ENCODE measurements at regions not wholly inside any gene's neighbourhood (a gene's known extent, or its start where the extent isn't known, plus 50 kb on each side); places are given as distances from the start of the nearest gene placed in this dataset.
A peak's percentile ranks its signal among the peaks of the same experiment; 100 is the strongest.

DNA sequence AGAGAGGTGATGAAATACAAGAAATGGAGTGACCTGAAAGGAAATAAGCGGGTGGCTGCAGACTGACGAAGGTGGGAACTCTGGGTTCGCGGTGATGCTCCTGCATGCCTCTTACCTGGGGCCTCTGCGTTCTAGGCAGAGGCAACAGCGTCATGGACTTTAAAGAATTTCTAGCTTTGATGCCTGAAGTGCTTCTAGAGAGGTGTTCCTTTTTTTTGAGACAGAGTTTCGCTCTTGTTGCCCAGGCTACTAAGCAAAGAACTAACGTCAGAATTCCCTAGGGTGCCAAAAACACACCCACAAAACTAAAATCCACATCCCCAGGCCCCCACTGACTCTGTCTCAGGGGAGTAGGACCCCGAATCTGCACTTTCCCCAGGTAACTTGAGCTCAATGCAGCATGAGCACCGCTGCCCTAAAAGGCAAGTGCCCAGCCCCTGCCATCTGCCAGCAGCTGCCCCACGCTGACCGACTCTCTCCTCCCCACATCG, 110.5 kb upstream of the ID2 start:
- no peak for TF ChIP-seq Cebpa-rat (IDR thresholded peaks at IDR 0.05)
- H3K9me3 ChIP-seq (replicated peaks in 1 of 11), result no peaks in the 10 kb centered on the region
- peak overlapping the region in 4 of 11 experiments; percentile 73 to 82 (median 78); a peak in 7 of 22 replicates for H3K27ac ChIP-seq
- H3K27me3 ChIP-seq, result peaks cover 0 to 19% (median 0%) of the 10 kb centered on the region in 11 experiments; a peak in 7 of 22 replicates
- no peak overlapping the region for H3K4me3 ChIP-seq
- H3K9ac ChIP-seq, result peak overlapping the region in 3 of 11 experiments; percentile 14 to 79 (median 68); a peak in 1 of 22 replicates
- H3K4me2 ChIP-seq, result peak overlapping the region; percentile 86 to 98 (median 96)
- H3K4me1 ChIP-seq, result peaks cover 59 to 79% (median 74%) of the 10 kb centered on the region in 10 experiments
- no peaks in the 10 kb centered on the region for H3K36me3 ChIP-seq
- H4K20me1 ChIP-seq, result peaks cover 0 to 7% (median 0%) of the 10 kb centered on the region in 11 experiments; a peak in 1 of 22 replicates

DNA sequence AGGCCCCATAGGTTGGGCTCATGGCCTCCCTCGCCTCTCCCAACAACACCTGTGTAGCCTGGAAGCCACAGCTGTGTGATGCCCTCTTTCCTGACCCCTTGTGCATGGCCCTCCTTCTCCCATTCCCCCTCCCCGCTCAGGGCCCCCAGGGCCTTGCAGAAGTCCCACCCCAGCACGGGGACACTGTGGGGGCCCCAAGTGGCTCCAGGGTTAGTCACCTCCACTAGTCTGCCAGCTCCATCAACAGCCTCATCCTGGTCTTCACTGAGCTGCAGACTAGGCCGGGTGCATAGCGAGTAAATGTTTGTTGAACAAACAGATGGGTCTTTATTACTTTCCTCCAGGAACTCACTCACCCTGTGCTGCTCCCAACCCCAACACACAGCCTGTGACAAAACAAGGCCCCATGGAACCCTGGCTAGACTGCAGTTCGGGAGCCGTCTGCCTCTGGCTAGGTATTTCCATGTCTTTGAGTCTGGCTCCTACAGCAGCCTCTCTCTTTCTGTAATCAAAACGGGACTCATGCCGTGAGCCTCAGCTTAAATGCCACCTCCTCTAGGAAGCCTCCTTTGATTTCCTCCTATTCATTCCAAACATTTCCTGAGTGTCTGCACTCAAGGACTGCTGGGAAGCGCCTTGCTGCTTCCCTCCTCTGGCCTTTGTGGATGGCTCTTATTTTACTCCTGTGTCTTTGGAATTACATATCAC, 109.9 kb upstream of the ID2 start:
- H3K27ac ChIP-seq, result peak overlapping the region in 5 of 11 experiments; percentile 14 to 82 (median 77); a peak in 8 of 22 replicates
- peak overlapping the region; percentile 86 to 98 (median 96) for H3K4me2 ChIP-seq
- no peak for TF ChIP-seq Cebpa-rat (IDR thresholded peaks at IDR 0.05)
- H3K9me3 ChIP-seq (replicated peaks in 1 of 11), result no peaks in the 10 kb centered on the region
- H3K4me1 ChIP-seq, result peaks cover 65 to 85% (median 80%) of the 10 kb centered on the region in 10 experiments
- no peak overlapping the region for H3K4me3 ChIP-seq
- peak overlapping the region in 3 of 11 experiments; percentile 14 to 79 (median 68); a peak in 4 of 22 replicates for H3K9ac ChIP-seq
- peaks cover 0 to 19% (median 0%) of the 10 kb centered on the region in 11 experiments; a peak in 7 of 22 replicates for H3K27me3 ChIP-seq
- no peaks in the 10 kb centered on the region for H3K36me3 ChIP-seq
- peaks cover 0 to 7% (median 0%) of the 10 kb centered on the region in 11 experiments; a peak in 1 of 22 replicates for H4K20me1 ChIP-seq

DNA sequence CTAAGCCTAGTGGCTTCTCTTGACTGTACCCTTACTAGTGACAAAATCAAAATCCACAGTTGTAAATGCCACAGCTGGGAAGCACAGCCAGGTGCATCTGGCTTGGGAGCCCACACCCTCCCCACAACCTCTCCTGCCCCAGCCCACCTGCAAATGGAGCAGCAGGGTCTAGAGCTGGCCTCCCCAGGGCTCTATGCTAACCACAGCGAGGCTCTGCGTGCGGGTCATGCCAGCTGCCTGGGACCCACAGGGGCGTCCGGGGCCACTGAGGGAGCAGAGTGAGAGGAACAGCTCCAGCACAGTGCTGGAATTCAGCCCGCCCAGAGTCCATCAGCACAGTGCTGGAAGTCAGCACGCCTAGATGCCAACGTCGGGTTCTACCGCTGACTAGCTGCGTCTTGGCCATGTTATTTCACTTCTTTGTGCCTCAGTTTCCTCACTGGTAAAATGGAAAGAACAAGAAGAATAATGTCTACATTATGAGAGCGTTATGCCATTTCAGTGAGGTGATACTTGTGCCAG, 109.1 kb upstream of the ID2 start:
- no peak for TF ChIP-seq Cebpa-rat (IDR thresholded peaks at IDR 0.05)
- peaks cover 73 to 93% (median 88%) of the 10 kb centered on the region in 10 experiments for H3K4me1 ChIP-seq
- no peaks in the 10 kb centered on the region for H3K9me3 ChIP-seq (replicated peaks in 1 of 11)
- H4K20me1 ChIP-seq, result peaks cover 0 to 7% (median 0%) of the 10 kb centered on the region in 11 experiments; a peak in 1 of 22 replicates
- H3K27ac ChIP-seq, result peak overlapping the region in 7 of 11 experiments; percentile 8 to 82 (median 73); a peak in 11 of 22 replicates
- H3K27me3 ChIP-seq, result peaks cover 0 to 23% (median 0%) of the 10 kb centered on the region in 11 experiments; a peak in 7 of 22 replicates
- H3K4me3 ChIP-seq, result peak overlapping the region in 1 of 10 experiments; percentile 15; a peak in 1 of 20 replicates
- no peaks in the 10 kb centered on the region for H3K36me3 ChIP-seq
- peak overlapping the region; percentile 86 to 98 (median 96) for H3K4me2 ChIP-seq
- H3K9ac ChIP-seq, result peak overlapping the region in 6 of 11 experiments; percentile 6 to 79 (median 70); a peak in 7 of 22 replicates

DNA sequence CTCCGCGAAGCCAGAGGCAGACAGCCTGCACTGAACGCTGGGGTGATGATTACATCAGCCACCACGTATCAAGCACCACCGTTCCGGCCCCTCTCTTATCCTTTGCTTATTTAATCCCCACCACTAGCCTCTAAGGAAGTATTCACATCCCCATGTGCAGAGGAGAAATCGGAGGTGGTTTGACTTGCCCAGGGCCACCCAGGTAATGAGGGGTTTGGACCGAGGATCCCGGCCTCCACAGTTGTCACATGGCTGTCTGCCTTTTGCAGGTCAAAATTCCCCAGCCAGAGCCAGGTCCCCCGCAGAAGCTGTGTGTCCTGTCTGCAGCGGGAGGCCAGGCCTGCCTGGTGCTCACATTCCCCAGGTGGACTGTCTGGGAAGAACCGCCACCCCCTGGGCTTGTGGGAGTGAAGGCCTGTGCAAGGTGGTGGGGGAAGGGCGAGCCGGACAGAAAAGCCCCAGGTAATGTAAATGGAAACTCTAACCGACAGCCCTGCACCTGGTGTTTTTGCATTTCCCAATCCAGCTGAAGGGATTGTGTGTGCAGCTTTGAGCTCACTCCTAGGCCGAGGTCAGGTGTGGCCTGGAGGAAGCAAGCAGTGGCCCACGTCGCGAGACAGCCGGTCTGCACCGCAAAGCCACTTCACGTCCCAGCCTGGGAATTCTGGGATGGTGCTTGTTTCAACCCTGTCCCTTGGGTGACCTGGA, 108.5 kb upstream of the ID2 start:
- peaks cover 79 to 99% (median 94%) of the 10 kb centered on the region in 10 experiments for H3K4me1 ChIP-seq
- H3K4me3 ChIP-seq, result peak overlapping the region in 7 of 10 experiments; percentile 7 to 46 (median 18); a peak in 8 of 20 replicates
- peak overlapping the region in 8 of 11 experiments; percentile 21 to 82 (median 69); a peak in 13 of 22 replicates for H3K27ac ChIP-seq
- H3K36me3 ChIP-seq, result no peaks in the 10 kb centered on the region
- H3K9ac ChIP-seq, result peak overlapping the region in 10 of 11 experiments; percentile 9 to 79 (median 60); a peak in 14 of 22 replicates
- H3K4me2 ChIP-seq, result peak overlapping the region; percentile 86 to 98 (median 96)
- H4K20me1 ChIP-seq, result peaks cover 0 to 7% (median 0%) of the 10 kb centered on the region in 11 experiments; a peak in 1 of 22 replicates
- no peak for TF ChIP-seq Cebpa-rat (IDR thresholded peaks at IDR 0.05)
- H3K27me3 ChIP-seq, result peaks cover 0 to 29% (median 0%) of the 10 kb centered on the region in 11 experiments; a peak in 7 of 22 replicates
- no peaks in the 10 kb centered on the region for H3K9me3 ChIP-seq (replicated peaks in 1 of 11)

DNA sequence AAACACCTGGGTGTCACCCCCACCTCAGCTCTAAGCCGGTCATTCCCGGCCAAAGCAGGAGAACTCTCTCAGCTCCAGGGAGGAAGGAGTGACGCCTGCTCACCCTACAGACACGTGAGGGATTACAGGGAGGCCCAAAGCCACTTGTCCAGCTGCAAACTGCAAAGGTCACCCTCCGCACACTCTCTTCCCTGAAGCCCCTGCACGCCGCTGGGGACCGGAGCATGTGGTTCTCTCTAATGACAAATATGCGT, 108.0 kb upstream of the ID2 start:
- peaks cover 0 to 34% (median 0%) of the 10 kb centered on the region in 11 experiments; a peak in 7 of 22 replicates for H3K27me3 ChIP-seq
- no peaks in the 10 kb centered on the region for H3K9me3 ChIP-seq (replicated peaks in 1 of 11)
- peak overlapping the region in 9 of 11 experiments; percentile 21 to 82 (median 65); a peak in 17 of 22 replicates for H3K27ac ChIP-seq
- H3K9ac ChIP-seq, result peak overlapping the region in 10 of 11 experiments; percentile 9 to 79 (median 60); a peak in 15 of 22 replicates
- peaks cover 0 to 7% (median 0%) of the 10 kb centered on the region in 11 experiments; a peak in 1 of 22 replicates for H4K20me1 ChIP-seq
- no peaks in the 10 kb centered on the region for H3K36me3 ChIP-seq
- no peak for TF ChIP-seq Cebpa-rat (IDR thresholded peaks at IDR 0.05)
- peak overlapping the region in 8 of 10 experiments; percentile 4 to 46 (median 16); a peak in 9 of 20 replicates for H3K4me3 ChIP-seq
- H3K4me2 ChIP-seq, result peak overlapping the region; percentile 86 to 98 (median 96)
- H3K4me1 ChIP-seq, result peaks cover 84 to 99% (median 98%) of the 10 kb centered on the region in 10 experiments

DNA sequence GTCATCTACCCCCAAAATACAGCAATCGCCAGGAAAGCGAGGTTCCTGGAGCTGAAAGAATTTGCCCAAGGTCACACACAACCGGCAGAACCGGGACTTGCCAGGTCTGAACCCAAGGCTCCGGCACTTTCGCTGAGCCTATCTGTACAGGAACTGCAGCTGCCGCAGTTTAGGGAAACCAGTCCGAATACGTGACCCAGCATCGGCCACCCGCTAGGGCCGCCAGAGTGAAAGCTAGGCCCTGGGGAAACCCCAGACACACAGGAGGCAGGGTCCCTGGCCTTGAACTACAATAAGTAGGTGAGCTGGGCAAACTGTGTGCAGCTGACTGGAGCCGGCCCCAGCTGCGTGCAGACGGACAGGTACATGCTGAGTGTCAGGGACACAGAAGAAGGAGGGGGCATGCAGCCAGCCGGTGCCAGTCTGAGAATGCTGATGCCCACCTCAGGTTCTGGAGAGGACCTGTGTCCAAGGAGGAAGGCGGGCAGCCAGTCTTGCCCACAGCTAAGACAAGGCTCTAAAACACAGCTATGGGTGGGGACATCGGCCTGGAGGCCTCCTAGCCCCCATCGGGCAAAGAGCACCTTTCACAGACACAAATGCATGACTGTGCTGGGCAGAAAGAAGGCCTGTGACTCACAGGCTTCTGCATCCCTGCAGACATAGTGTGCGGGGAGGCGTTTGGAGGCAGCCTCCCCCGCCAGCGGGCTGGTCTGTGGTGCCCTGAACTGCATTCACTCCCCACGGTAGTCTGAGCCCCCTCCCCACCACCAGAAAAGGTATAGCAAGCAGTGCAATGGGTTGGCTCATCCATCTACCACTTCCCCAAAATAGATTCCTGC, 107.4 kb upstream of the ID2 start:
- Histone ChIP-seq H3K4me1 (peaks cover 88 to 99% (median 98%) of the 10 kb centered on the region in 10 experiments), H3K9ac (peak overlapping the region in 10 of 11 experiments; percentile 9 to 79 (median 60); a peak in 16 of 22 replicates), H4K20me1 (peaks cover 0 to 7% (median 0%) of the 10 kb centered on the region in 11 experiments; a peak in 1 of 22 replicates), H3K4me2 (peak overlapping the region; percentile 86 to 98 (median 96)), H3K9me3 (replicated peaks in 1 of 11) (no peaks in the 10 kb centered on the region), H3K27me3 (peaks cover 0 to 37% (median 0%) of the 10 kb centered on the region in 11 experiments; a peak in 7 of 22 replicates), H3K27ac (peak overlapping the region in 9 of 11 experiments; percentile 43 to 82 (median 65); a peak in 17 of 22 replicates), H3K4me3 (peak overlapping the region in 8 of 10 experiments; percentile 18 to 46 (median 41); a peak in 12 of 20 replicates), H3K36me3 (no peaks in the 10 kb centered on the region)
- no peak for TF ChIP-seq Cebpa-rat (IDR thresholded peaks at IDR 0.05)

DNA sequence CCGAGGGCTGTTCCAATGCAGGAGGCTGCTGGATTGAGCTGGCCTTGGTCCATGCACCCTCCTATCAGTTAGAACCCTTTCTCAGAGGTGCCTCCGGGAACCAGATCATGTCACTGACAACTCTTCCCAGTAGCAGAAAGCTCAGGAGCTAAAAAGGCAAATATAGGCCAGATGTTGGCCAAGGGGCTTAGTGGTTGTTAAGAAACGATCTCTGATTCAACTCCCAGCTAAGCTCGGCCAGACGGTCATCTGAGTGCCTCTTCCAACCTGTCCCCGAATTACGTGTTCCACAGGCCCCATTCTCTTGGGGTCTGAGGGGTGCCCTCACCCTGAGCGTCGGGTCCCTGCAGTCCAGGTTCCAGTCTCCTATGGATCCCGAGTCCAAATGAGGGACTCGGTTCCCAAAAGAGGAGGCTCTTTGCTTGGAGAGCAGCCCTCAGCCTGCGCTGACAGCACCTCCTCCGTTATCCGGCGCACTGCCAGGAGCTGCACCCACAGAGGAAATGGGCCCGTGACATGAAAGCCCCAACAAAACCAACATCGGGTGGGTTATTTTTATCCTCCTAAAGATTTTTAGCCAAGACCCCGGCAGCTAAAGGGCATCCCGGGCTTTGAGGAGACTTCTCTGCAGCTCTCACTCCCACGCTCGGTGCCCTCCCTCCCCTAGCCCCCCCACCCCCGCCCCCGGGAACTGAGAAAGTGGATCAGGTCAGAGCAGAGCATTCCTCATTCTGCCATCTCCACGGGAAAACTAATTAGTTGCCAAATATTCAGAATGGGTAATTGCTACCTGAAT, 106.6 kb upstream of the ID2 start:
- H3K4me2 ChIP-seq, result peak overlapping the region; percentile 86 to 98 (median 96)
- H3K9ac ChIP-seq, result peak overlapping the region in 10 of 11 experiments; percentile 11 to 79 (median 60); a peak in 17 of 22 replicates
- H3K36me3 ChIP-seq, result no peaks in the 10 kb centered on the region
- H4K20me1 ChIP-seq, result peaks cover 0 to 7% (median 0%) of the 10 kb centered on the region in 11 experiments; a peak in 1 of 22 replicates
- peaks cover 96 to 100% (median 99%) of the 10 kb centered on the region in 10 experiments for H3K4me1 ChIP-seq
- H3K4me3 ChIP-seq, result peak overlapping the region in 9 of 10 experiments; percentile 15 to 52 (median 42); a peak in 17 of 20 replicates
- TF ChIP-seq Cebpa-rat (IDR thresholded peaks at IDR 0.05), result no peak
- H3K27ac ChIP-seq, result peak overlapping the region in 9 of 11 experiments; percentile 43 to 82 (median 65); a peak in 18 of 22 replicates
- no peaks in the 10 kb centered on the region for H3K9me3 ChIP-seq (replicated peaks in 1 of 11)
- H3K27me3 ChIP-seq, result peaks cover 0 to 37% (median 0%) of the 10 kb centered on the region in 11 experiments; a peak in 7 of 22 replicates

Data from BLaER1 treated with 17β-estradiol and CSF1 and Interleukin-3, amounts not matched to agents 10 nM and 100 nM (cell line).